ENCODE measurements at regions not wholly inside any gene's neighbourhood (a gene's known extent, or its start where the extent isn't known, plus 50 kb on each side); places are given as distances from the start of the nearest gene placed in this dataset.

DNA sequence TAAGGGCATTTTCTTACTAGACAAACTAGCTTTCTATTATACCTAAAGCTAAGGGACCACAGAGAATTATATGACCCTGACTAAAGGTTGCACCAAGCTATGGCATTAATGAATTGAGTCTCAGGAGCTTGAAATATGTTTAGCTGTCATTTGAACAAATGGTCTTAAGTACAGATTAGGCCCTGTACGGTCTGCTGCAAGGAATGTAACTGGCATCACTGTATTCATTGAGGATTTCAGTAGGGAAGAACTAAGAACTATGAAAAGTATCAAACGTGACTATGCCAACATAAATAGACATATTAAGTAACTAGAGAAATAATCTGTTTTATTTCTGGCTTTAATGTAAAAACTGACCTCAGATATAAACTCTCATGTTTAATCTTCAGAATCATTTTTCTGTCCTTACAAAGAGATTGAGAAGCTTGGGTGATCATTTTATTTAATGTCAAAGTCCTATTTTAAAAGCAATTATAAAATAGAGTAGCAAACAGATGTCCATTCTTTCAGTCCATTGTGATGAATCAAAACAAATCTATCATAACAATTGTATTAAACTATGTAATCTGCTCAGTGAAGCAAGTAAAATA lies 845.9 kb downstream of the MAT2B start:
- no peak for DNase-seq (ENCODE audit: low read depth)

- no peak for DNase-seq (ENCODE audit: low read depth)
These were observed 847.3 kb downstream of the MAT2B start for GRCh38 chr5:164352695-164353094.

DNA sequence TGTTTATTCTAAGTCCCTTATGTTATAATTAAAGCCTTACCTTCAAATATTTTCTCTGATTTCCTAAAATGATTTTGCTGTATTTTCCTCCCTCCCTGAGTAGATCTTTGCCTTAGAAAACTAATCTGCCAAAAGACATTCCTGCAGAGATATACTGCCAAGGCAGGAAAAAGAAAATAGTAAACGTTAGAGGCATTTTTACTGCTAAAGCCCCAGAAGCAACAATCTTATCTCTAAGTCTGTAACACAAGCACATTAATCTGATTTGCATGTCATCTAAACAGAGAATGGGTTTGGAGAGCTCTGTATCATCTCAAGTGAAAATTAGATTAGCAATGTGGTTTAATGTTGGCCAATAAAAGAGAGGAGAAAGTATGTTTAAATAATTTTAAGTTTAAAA lies 847.7 kb downstream of the MAT2B start:
- DNase-seq (ENCODE audit: low read depth): no peak

GRCh38 chr5:164354139-164354751 lies 848.8 kb downstream of the MAT2B start:
- no peak for DNase-seq (ENCODE audit: low read depth)

DNA sequence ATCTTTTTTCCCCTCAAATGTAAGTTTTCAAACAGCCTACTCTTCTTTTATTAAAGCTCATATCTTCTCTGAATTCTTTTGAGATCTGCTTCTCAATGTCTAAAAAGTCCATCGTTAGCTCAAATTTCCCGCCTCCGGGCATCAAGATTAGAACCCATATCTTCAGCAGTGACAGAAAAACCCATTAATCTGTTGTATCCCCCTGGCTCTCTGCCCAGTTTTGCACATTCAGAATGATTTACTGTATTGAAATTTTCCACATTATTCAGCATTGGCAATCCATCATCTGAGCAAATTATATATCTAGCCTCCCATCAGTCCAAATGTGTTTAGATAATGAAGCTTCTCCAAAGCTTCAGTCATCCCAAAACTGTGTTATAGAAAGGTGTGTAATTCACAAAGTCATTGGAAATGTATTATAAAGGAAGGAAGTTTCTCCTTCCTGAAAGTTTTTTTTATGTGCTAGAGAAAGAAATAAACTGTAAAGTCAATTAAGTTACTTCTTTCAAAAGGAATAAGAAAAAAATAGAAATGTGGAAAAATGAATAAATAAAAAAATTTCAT lies 849.9 kb downstream of the MAT2B start:
- DNase-seq (ENCODE audit: low read depth): no peak

- DNase-seq (ENCODE audit: low read depth): no peak
These were observed 851.4 kb downstream of the MAT2B start for GRCh38 chr5:164356790-164357189.

DNA sequence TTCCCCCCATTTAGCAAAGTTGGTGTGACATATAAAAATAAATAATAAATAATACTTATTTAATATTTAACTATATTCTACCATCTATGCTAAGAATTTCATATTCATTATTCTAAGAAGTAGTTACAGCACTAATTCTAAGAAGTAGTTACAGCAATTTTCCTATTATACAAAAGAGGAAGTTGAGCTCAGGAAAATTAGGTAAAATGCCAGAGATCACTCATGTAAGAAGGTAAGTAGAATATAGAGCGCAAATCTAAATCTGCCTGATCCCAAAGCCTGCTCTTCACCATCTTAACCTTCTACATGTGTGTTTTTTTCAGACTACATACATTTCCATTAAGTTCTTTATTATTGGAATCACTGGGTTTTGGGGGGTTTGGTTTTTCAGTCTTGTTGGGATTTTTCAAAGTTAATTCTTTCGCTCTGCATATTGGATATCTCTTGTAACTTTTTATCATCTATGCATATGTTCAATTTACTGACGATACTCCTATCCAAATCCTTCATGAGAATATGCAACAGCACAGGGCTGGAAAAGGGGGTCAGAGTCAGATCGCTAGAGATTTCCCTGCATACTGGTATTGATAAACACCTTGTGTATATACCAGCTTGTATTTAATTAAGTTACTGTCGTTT lies 852.1 kb downstream of the MAT2B start:
- no peak for DNase-seq (ENCODE audit: low read depth)

GRCh38 chr5:164358531-164359259 lies 853.3 kb downstream of the MAT2B start:
- no peak for DNase-seq (ENCODE audit: low read depth)

DNA sequence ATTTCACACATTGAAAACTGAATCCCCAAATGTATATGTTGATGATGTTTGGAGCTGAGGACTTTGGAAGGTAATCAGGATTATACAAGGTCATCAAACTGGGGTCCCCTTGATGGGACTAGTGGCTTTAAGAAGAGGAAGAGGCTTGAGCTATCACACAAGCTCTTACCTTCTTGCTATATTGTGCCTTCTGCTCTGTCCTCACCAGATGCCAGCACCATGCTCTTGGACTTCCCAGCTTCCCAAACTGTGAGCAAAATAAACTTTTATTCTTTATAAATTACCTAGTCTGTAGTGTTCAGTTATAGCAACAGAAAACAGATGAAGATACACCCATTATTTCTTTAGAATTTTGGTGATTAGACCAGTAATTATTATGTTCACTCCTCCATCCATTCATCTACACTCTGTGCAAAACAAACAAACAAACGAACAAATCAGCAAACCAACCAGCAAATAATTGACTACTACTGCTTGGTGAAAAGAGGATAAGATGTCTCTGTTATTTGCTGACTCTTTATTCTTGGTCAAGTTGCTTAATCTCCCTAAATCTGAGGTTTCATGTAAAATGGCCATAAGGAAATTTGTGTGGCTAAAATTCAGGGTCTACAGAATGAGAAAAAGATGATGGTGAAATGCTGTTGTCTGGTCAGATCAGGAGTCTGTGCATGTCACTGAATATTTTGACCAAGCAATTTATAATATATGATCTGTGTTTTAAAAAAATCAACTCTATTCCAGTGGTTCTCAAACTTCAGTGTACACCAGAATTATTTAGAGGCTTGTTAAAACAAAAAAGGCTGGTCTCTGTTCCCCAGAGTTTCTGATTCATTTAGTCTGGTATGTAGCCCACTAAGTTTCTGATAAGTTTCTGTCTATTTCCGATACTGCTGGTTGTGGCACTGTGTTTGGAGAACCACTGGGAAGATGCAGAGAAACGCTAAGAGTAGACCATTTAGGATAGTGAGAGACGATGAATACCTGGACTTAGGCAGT lies 854.1 kb downstream of the MAT2B start:
- no peak for DNase-seq (ENCODE audit: low read depth)

DNA sequence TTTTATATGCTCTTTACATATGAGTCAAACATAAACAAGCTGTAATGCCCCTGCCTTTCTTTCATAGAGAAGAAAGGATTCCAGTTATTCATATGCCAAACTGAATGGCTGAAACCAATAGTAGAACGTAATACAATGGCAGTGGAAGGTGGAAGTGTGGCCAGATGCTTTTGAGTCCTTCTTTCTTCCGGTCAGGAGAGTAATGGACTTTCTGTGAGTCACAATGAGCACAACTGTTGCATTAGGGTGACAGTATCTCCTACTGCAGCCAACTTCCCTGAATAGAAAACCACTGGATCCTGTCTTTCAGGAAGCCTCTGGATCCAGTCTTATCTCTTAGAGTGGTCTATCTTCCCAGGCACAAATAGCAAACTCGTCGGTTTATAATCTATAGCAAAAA lies 855.2 kb downstream of the MAT2B start:
- no peak for DNase-seq (ENCODE audit: low read depth)

DNA sequence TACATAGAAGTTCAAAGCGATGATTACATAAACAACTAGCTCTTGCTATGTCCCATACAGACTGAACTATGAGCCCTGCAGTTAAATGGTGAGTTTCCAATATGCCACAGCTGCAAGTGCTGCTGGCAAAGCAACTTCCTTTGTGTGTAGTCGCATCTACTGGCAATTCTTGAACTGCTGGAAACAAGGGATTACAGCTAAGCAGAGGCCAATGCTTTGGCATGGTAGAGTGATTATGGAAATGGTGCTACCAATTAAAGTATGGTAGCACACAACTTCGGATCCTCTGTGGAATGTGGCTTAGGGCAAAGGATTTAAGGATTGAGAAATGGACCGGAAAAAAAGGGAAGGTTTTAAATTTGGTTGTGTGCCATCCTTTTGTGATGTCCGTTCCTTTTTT lies 856.6 kb downstream of the MAT2B start:
- no peak for DNase-seq (ENCODE audit: low read depth)

DNA sequence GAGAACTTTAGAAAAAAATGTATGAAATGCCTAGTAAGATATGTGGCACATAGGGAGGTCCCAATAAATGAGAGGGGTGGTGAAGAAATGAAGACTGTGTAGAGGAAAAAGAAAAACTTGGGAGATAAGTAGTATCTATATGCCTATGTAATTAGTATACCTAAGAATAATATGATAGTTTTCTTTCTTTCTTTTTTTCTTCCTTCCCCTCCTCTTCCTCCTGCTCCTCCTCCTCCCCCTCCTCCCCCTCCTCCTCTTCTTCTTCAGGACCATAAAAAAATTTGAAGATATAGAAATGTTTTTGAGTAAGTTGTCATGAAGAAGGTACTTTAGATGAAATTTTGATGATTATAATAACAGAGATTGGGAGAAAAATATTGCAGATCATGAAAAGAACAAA lies 857.4 kb downstream of the MAT2B start:
- DNase-seq (ENCODE audit: low read depth): no peak

DNA sequence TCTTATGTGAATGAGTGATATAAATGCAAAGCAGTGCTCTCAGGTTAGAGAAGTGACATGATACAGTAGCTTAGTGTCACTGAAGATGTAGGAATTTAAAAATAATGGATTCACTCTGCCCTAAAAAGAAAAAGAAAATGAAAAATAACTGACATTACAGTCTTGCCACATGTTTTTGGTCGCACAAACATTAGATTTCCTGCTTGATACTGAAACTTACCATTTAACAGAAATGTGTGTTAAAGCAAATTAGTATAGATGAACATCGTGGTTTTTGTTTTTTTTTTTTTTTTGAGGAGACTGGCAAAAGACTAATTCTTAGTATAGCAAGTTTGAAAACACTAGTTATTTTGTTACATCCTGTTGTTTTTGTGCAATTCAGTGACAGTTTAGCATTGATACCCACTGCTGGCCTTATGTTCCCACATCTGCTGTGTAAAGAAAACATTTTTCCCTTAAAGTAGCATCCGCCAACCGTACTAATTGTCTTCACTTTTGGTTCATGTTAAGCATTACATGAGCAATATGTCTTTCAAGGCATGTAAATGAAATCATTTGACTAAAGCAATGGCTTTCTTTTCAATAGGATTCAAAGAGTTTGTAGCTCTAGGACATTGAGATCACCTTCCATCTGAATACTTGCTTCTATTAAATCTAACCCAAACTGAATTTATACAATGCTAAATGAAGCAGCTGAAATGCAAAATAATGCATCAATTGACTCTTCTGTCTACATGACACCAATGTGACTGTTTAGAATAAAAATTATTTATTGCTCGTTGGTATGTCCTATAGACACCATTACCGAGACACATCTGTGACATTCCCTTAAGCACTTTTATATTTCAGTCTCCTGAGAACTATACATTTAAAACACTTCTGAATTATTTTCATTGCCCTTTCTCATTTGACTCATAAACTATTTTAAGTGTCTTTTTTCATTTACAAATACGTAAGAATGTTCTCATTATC lies 859.1 kb downstream of the MAT2B start:
- no peak for DNase-seq (ENCODE audit: low read depth)

- no peak for DNase-seq (ENCODE audit: low read depth)
These were observed 865.4 kb downstream of the MAT2B start for GRCh38 chr5:164370841-164371240.

DNA sequence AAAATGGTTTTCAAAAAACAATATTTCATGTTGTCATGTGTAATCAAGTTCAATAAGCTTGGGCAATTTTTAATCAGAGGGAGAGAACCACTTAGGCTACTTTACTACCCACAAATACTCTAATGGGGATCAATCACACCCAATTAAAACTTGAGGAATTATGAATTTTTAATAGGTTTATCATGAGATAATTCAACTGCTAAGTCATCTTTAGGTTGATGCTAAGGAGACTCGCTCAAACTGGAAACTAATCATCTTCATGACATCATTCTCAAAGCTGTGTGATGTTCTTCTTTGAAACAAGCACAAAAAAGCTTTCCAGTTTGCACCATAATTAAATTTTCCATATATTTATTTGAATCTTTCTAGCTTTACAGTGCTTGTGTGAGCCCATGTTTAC lies 867.5 kb downstream of the MAT2B start:
- no peak for DNase-seq (ENCODE audit: low read depth)

- DNase-seq (ENCODE audit: low read depth): no peak
These were observed 868.5 kb downstream of the MAT2B start for GRCh38 chr5:164373876-164374275.

- no peak for DNase-seq (ENCODE audit: low read depth)
These were observed 869.6 kb downstream of the MAT2B start for GRCh38 chr5:164375051-164375450.

GRCh38 chr5:164376843-164377242 lies 871.4 kb downstream of the MAT2B start:
- no peak for DNase-seq (ENCODE audit: low read depth)

DNA sequence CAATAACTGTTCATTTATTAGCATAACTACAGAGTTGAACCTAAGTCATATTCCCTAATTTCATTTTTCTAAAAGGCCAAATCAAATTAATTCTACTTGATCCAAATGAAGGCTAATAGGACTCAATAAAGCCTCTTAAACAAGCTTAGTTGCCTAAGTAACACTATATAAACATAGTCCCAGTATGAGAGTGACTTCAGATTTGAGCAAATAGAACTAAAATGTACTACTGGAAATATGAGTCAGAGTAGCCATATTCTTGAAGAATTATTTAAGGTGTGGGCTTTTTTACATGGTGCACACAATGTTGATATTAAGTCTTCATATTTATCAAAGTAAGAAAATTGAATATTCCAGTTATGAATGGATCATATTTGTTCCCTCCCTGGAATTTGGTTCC lies 872.3 kb downstream of the MAT2B start:
- no peak for DNase-seq (ENCODE audit: low read depth)

DNA sequence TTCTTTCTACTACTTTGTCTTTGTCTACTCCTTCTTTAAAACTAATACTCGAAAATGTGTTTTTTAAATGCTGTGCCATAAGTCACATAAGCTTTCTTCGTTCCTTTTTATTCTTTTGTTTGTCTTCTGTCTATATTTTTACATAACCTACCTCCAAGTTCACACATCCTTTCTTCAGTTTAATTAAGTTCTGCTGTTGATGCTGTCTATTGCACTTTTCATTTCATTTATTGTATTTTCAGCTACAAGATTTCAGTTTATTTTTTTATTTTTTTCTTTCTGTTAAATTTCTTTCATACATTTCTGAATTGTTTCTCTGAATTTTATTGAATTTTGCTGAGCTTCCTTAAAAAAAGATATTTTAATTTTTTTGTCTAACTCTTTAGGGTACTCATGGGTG lies 878.2 kb downstream of the MAT2B start:
- no peak for DNase-seq (ENCODE audit: low read depth)

All from GM04504 (cell line).